ENCODE measurements at regions not wholly inside any gene's neighbourhood (a gene's known extent, or its start where the extent isn't known, plus 50 kb on each side); places are given as distances from the start of the nearest gene placed in this dataset.
A peak's percentile ranks its signal among the peaks of the same experiment; 100 is the strongest.

DNA sequence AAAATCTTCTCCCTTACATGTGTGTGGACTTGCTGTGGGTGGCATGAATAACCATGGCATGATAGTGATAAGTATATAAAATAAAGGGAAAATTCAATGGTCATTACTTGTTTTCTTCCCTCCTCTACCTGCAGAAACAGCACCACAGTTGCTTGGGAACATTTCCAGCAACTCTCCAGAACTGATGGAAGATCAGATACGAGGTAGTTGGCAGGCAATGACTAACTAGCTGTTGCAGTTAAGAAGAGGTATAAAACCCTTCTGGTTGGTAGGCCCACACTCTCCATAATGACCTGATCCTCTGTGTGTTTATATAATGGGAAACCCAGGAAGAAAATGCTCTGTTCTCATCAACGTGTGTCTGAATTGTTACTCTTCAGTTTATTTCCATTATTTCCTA lies 185.9 kb downstream of the SYK start:
- Histone ChIP-seq H3K27ac (no peak overlapping the region), H3K36me3 (no peaks in the 10 kb centered on the region), H3K9me3 (peaks cover 0 to 10% (median 0%) of the 10 kb centered on the region in 3 donors), H3K4me1 (peaks cover 0 to 10% (median 5%) of the 10 kb centered on the region in 3 donors), H3K4me3 (no peak overlapping the region), H3K27me3 (no peaks in the 10 kb centered on the region)
- intact Hi-C loops (cut with DNase I): no loop called here
- DNase-seq: no peak
- 50 to 55% methylated on average over 2 of the region's 2 CpGs for WGBS, 2 donors
- TF ChIP-seq CTCF (IDR thresholded peaks at IDR 0.05) (no peak), POLR2A (IDR thresholded peaks at IDR 0.05) (no peak)

- Histone ChIP-seq H3K4me3 (no peak overlapping the region), H3K36me3 (no peaks in the 10 kb centered on the region), H3K9me3 (peaks cover 0 to 10% (median 0%) of the 10 kb centered on the region in 3 donors), H3K27ac (no peak overlapping the region), H3K27me3 (no peaks in the 10 kb centered on the region), H3K4me1 (peaks cover 0 to 10% (median 5%) of the 10 kb centered on the region in 3 donors)
- WGBS, 2 donors: 78 to 92% methylated on average over 1 of the region's 1 CpG
- intact Hi-C loops (cut with DNase I): no loop called here
- no peak for DNase-seq
- no peak for TF ChIP-seq CTCF (IDR thresholded peaks at IDR 0.05)
- no peak for TF ChIP-seq POLR2A (IDR thresholded peaks at IDR 0.05)
Observed at GRCh38 chr9:90988318-90988717, 186.7 kb downstream of the SYK start.

DNA sequence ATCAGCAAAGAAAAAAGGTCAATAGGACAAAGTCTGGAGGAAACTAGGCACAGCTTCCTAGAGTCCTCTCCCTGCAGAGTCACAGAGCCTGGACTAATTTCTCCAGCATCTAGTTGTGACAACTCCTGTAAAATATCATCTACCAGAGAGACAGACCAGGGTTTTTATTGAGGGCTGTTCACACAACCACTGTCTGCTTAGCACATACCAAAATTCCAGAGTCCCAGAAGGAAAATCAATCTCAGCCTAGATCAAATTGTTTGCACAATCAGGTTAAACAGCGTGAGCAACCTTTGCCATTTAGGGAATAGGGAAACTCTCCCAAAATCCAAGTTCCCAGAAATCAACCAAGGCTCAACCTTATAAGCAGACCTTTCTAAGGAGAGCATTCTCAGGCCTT lies 190.3 kb downstream of the SYK start:
- Histone ChIP-seq H3K4me1 (no peaks in the 10 kb centered on the region), H3K27me3 (no peaks in the 10 kb centered on the region), H3K9me3 (peaks cover 0 to 10% (median 0%) of the 10 kb centered on the region in 3 donors), H3K36me3 (no peaks in the 10 kb centered on the region), H3K4me3 (no peak overlapping the region), H3K27ac (peak overlapping the region in 2 of 4 donors; percentile 23 to 43)
- intact Hi-C loops (cut with DNase I): no loop called here
- no peak for DNase-seq
- TF ChIP-seq CTCF (IDR thresholded peaks at IDR 0.05): no peak
- TF ChIP-seq POLR2A (IDR thresholded peaks at IDR 0.05): no peak
- WGBS, 2 donors: 44 to 59% methylated on average over 1 of the region's 1 CpG

- TF ChIP-seq POLR2A (IDR thresholded peaks at IDR 0.05): no peak
- TF ChIP-seq CTCF (IDR thresholded peaks at IDR 0.05): no peak
- Histone ChIP-seq H3K4me3 (no peak overlapping the region), H3K36me3 (no peaks in the 10 kb centered on the region), H3K9me3 (peaks cover 0 to 10% (median 0%) of the 10 kb centered on the region in 3 donors), H3K27me3 (no peaks in the 10 kb centered on the region), H3K4me1 (peaks cover 6 to 24% (median 17%) of the 10 kb centered on the region in 3 donors), H3K27ac (no peak overlapping the region)
- DNase-seq: no peak
- 72 to 98% methylated on average over 2 of the region's 2 CpGs for WGBS, 2 donors
- intact Hi-C loops (cut with DNase I): no loop called here
Observed at GRCh38 chr9:90995516-90995915, 193.9 kb downstream of the SYK start.

DNA sequence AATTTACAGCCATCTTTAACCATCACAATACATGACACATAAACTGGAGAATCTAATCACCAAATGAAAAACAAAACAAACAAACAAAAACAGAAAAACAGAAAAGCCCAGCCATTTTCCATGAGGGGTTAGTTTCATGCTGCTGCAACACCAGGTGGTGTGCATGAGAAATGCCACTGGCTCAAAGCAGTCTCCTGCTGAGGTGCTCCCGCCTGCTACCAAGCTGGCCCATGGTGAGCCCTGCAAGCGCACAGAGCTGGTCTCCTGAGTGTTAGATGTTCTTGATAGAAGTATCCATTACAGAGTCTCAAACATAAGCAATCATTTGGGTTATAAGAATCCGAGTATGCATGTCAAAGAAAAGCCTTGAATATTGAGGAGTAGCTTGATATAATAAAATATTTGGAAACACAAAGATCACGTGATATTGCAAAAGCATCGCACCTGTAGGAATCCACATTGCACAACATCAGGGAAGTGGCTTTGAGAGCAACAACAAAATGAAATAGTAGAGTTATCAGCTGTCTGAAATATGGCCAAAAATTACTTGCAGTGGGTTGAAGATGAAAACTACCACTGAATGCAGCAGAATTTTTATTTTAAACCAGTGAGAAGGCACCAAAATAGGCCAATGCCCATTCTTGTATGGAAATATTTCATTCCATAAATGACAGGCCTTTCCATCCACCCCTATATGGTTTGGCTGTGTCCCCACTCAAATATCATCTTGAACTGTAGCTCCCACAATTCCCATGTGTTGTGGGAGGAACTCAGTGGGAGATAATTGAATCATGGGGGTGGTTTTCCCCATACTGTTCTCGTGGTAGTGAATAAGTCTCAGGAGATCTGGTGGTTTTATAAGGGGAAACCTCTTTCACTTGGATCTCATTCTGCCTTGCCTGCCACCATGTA lies 194.8 kb downstream of the SYK start:
- Histone ChIP-seq H3K4me1 (peaks cover 6 to 28% (median 17%) of the 10 kb centered on the region in 3 donors), H3K9me3 (peaks cover 0 to 4% (median 0%) of the 10 kb centered on the region in 3 donors), H3K36me3 (no peaks in the 10 kb centered on the region), H3K27me3 (no peaks in the 10 kb centered on the region), H3K4me3 (no peak overlapping the region), H3K27ac (no peak overlapping the region)
- intact Hi-C loops (cut with DNase I): no loop called here
- DNase-seq: no peak
- TF ChIP-seq CTCF (IDR thresholded peaks at IDR 0.05) (no peak), POLR2A (IDR thresholded peaks at IDR 0.05) (no peak)
- 69 to 73% methylated on average over 6 of the region's 6 CpGs for WGBS, 2 donors

All from esophagus squamous epithelium (tissue), 5 donors.